ENCODE measurements at regions not wholly inside any gene's neighbourhood (a gene's known extent, or its start where the extent isn't known, plus 50 kb on each side); places are given as distances from the start of the nearest gene placed in this dataset.

- DNase-seq (ENCODE audit: low read depth), result no peak
- no peaks in the 10 kb centered on the region for H3K36me3 ChIP-seq (ENCODE audit: control insufficient read depth, insufficient read depth, low read length)
- H3K27me3 ChIP-seq (ENCODE audit: control insufficient read depth, insufficient read depth, low read length), result no peaks in the 10 kb centered on the region
- TF ChIP-seq CTCF (IDR thresholded peaks at IDR 0.05; ENCODE audit: insufficient read depth, low read length, poor library complexity, severe bottlenecking), result no peak
- no peak overlapping the region for H3K4me3 ChIP-seq (ENCODE audit: low read depth, low read length)
Measured at GRCh38 chr13:27673911-27674310, 52.2 kb downstream of the POLR1D start.

- Histone ChIP-seq H3K4me3 (ENCODE audit: low read depth, low read length) (no peak overlapping the region), H3K36me3 (ENCODE audit: control insufficient read depth, insufficient read depth, low read length) (no peaks in the 10 kb centered on the region), H3K27me3 (ENCODE audit: control insufficient read depth, insufficient read depth, low read length) (no peaks in the 10 kb centered on the region)
- DNase-seq (ENCODE audit: low read depth), result no peak
- TF ChIP-seq CTCF (IDR thresholded peaks at IDR 0.05; ENCODE audit: insufficient read depth, low read length, poor library complexity, severe bottlenecking), result no peak
Measured at GRCh38 chr13:27678306-27679040, 56.8 kb downstream of the POLR1D start.

GRCh38 chr13:27679396-27679795 lies 57.7 kb downstream of the POLR1D start:
- Histone ChIP-seq H3K36me3 (ENCODE audit: control insufficient read depth, insufficient read depth, low read length) (no peaks in the 10 kb centered on the region), H3K4me3 (ENCODE audit: low read depth, low read length) (no peak overlapping the region), H3K27me3 (ENCODE audit: control insufficient read depth, insufficient read depth, low read length) (no peaks in the 10 kb centered on the region)
- TF ChIP-seq CTCF (IDR thresholded peaks at IDR 0.05; ENCODE audit: insufficient read depth, low read length, poor library complexity, severe bottlenecking), result no peak
- no peak for DNase-seq (ENCODE audit: low read depth)

- Histone ChIP-seq H3K27me3 (ENCODE audit: control insufficient read depth, insufficient read depth, low read length) (no peaks in the 10 kb centered on the region), H3K36me3 (ENCODE audit: control insufficient read depth, insufficient read depth, low read length) (no peaks in the 10 kb centered on the region), H3K4me3 (ENCODE audit: low read depth, low read length) (no peak overlapping the region)
- TF ChIP-seq CTCF (IDR thresholded peaks at IDR 0.05; ENCODE audit: insufficient read depth, low read length, poor library complexity, severe bottlenecking), result no peak
- no peak for DNase-seq (ENCODE audit: low read depth)
Measured at GRCh38 chr13:27679896-27680295, 58.2 kb downstream of the POLR1D start.

- Histone ChIP-seq H3K4me3 (ENCODE audit: low read depth, low read length) (no peak overlapping the region), H3K27me3 (ENCODE audit: control insufficient read depth, insufficient read depth, low read length) (no peaks in the 10 kb centered on the region), H3K36me3 (ENCODE audit: control insufficient read depth, insufficient read depth, low read length) (no peaks in the 10 kb centered on the region)
- no peak for TF ChIP-seq CTCF (IDR thresholded peaks at IDR 0.05; ENCODE audit: insufficient read depth, low read length, poor library complexity, severe bottlenecking)
- no peak for DNase-seq (ENCODE audit: low read depth)
Measured at GRCh38 chr13:27680465-27680864, 58.8 kb downstream of the POLR1D start.

- Histone ChIP-seq H3K36me3 (ENCODE audit: control insufficient read depth, insufficient read depth, low read length) (no peaks in the 10 kb centered on the region), H3K4me3 (ENCODE audit: low read depth, low read length) (no peak overlapping the region)
Measured at GRCh38 chr13:27691207-27691606, 69.5 kb downstream of the POLR1D start.

More at GRCh38 chr13:27691207-27691606, 69.5 kb downstream of the POLR1D start:
- no peak for TF ChIP-seq CTCF (IDR thresholded peaks at IDR 0.05; ENCODE audit: insufficient read depth, low read length, poor library complexity, severe bottlenecking)
- no peaks in the 10 kb centered on the region for H3K27me3 ChIP-seq (ENCODE audit: control insufficient read depth, insufficient read depth, low read length)
- DNase-seq (ENCODE audit: low read depth), result no peak

Measured in kidney epithelial cell (primary cell).